Endothelial cell of umbilical vein (primary cell): ENCODE measurements at regions not wholly inside any gene's neighbourhood (a gene's known extent, or its start where the extent isn't known, plus 50 kb on each side); places are given as distances from the start of the nearest gene placed in this dataset.

ENCODE experiments used
- BruUV-seq: library from RNA; stranded (reverse); fragments of 400-500 nt; replicated peaks from 2 replicates; lab custom pipeline; 2021; lab: Mats Ljungman, UMichigan
- CTCF ChIA-PET: fragments of 300-600, 350-600 bp; sonication (Branson Sonifier 250); formaldehyde crosslinking; loops from one replicate; lab custom pipeline; 2021; ENCODE audit warnings: antibody characterized with exemption, inconsistent platforms; lab: Charles Lee
- POLR2A ChIA-PET: fragments of 300-600, 350-600 bp; sonication (Branson Sonifier 250); formaldehyde crosslinking; loops from one replicate; lab custom pipeline; 2021; ENCODE audit warnings: antibody characterized with exemption, inconsistent platforms; lab: Charles Lee
- DNase-seq: peaks from one replicate; pipeline ENCODE4 v3.0.0-alpha.2; 2011; ENCODE audit warnings: low read depth, low spot score
- FAIRE-seq: peaks from 2 replicates; lab custom pipeline; 2011; peaks lifted over from hg19 to GRCh38; lab: Jason Lieb, UNC
- H2AFZ ChIP-seq: 2 replicates; pipeline ENCODE4 v1.6.0; 2012; ENCODE audit warnings: low read depth, low read length, control low read depth, inconsistent platforms
- H3K27ac ChIP-seq: 2 replicates; pipeline ENCODE4 v1.5.1; 2011; ENCODE audit warnings: low read depth, mild to moderate bottlenecking, control low read depth, low read length, moderate library complexity; ENCODE audit not compliant: insufficient read depth
- H3K27me3 ChIP-seq, 2 experiments: 2 replicates each; pipeline versions ENCODE4 v1.6.0 to v1.6.1; 2011; ENCODE audit warnings: low read length in 2 of 2, mixed read lengths in 1 of 2; ENCODE audit not compliant: control insufficient read depth in 2 of 2, insufficient read depth in 2 of 2
- H3K36me3 ChIP-seq, 2 experiments: 2 replicates in 1 of 2; 3 replicates in 1 of 2; pipeline ENCODE4 v1.5.1; 2011; ENCODE audit warnings: low read length in 2 of 2, mild to moderate bottlenecking in 1 of 2, moderate library complexity in 1 of 2; ENCODE audit not compliant: control insufficient read depth in 2 of 2, insufficient read depth in 2 of 2; ENCODE audit errors: extremely low read depth in 1 of 2
- H3K4me1 ChIP-seq: 3 replicates; pipeline ENCODE4 v1.5.1; 2011; ENCODE audit warnings: mild to moderate bottlenecking, low read length; ENCODE audit not compliant: control insufficient read depth, insufficient read depth; ENCODE audit errors: extremely low read depth
- H3K4me2 ChIP-seq: 2 replicates; pipeline ENCODE4 v1.6.1; 2011; ENCODE audit warnings: low read length, control low read depth, mixed read lengths; ENCODE audit not compliant: insufficient read depth
- H3K4me3 ChIP-seq, 3 experiments: fragments of 200-600 bp in 1 of 3; sonication (generic), shearing (Covaris generic) in 1 of 3; replicated peaks in 1 of 3; 2 replicates each; pipeline ENCODE4 v1.5.1; 2011 to 2016; ENCODE audit warnings: control low read depth in 3 of 3, low read length in 3 of 3, mild to moderate bottlenecking in 2 of 3, inconsistent platforms in 1 of 3, low read depth in 1 of 3, moderate library complexity in 1 of 3; ENCODE audit not compliant: insufficient read depth in 1 of 3
- H3K79me2 ChIP-seq: 2 replicates; pipeline ENCODE4 v1.6.0; 2012; ENCODE audit warnings: low read length, inconsistent platforms; ENCODE audit not compliant: control insufficient read depth, insufficient read depth
- H3K9ac ChIP-seq: replicated peaks from 2 replicates; pipeline ENCODE3; 2011; ENCODE audit warnings: low read length, control low read depth; ENCODE audit not compliant: insufficient read depth; ENCODE audit errors: extremely low read depth
- H3K9me1 ChIP-seq: replicated peaks from 3 replicates; pipeline ENCODE4 v1.6.0; 2011; ENCODE audit warnings: mild to moderate bottlenecking, low read length; ENCODE audit not compliant: control insufficient read depth, insufficient read depth; ENCODE audit errors: extremely low read depth
- H3K9me3 ChIP-seq: replicated peaks from 2 replicates; pipeline ENCODE4 v1.5.1; 2012; ENCODE audit warnings: low read length, inconsistent platforms; ENCODE audit not compliant: control insufficient read depth, insufficient read depth
- H4K20me1 ChIP-seq: replicated peaks from 2 replicates; pipeline ENCODE3; 2011; ENCODE audit warnings: mild to moderate bottlenecking, low read length; ENCODE audit not compliant: control insufficient read depth, insufficient read depth; ENCODE audit errors: extremely low read depth
- JUN ChIP-seq: IDR thresholded peaks from 2 replicates; pipeline ENCODE4 v1.6.1; 2011; ENCODE audit warnings: borderline replicate concordance, low read depth; ENCODE audit not compliant: insufficient read length, insufficient read depth
- dilution Hi-C: fragments of 300-500 bp; cut with MboI; formaldehyde crosslinking; loops from one replicate; pipeline ENCODE4 v1.15.0; 2019; ENCODE audit warnings: low sequenced_read_pairs; ENCODE audit not compliant: extremely low pct_ligation_motif_present
- intact Hi-C: fragments of 100-400 bp; cut with micrococcal nuclease; formaldehyde crosslinking; loops from one replicate; pipeline ENCODE4 v1.10.0; 2022
- TF ChIP-seq, protein P1 (sequence below), 2 donors: IDR thresholded peaks; 1 replicate in 1 of 2; 2 replicates in 1 of 2; pipeline ENCODE4 v1.5.1; 2011; ENCODE audit warnings: low read length in 2 of 2, mild to moderate bottlenecking in 2 of 2, moderate library complexity in 2 of 2, control low read depth in 1 of 2, inconsistent platforms in 1 of 2, low read depth in 1 of 2; ENCODE audit not compliant: insufficient read depth in 1 of 2; ENCODE audit errors: extremely low read depth in 1 of 2

DNA sequence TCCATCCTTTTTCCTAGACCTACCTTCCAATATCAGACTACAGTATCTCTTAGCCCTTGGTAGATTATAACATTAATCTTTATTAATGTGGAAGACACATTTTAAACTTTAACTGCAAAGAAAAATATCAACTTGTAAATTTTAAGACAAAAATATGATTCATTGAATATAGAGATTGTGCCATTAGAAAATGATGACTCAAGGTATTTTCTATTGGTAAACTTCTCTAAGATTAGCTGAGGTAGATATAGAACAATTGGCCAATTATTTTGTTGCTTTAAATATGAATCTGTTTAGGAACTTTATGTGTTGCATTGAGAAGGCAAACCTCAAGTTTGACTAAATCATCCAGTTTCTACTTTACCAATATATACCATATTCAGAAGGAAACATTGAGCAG, 604.7 kb downstream of the CBLN2 start:
- H3K4me2 ChIP-seq, result no peak overlapping the region
- no peak for DNase-seq
- H3K4me3 ChIP-seq, result no peak overlapping the region
- dilution Hi-C loops, result no loop called here
- H4K20me1 ChIP-seq, result no peaks in the 10 kb centered on the region
- POLR2A ChIA-PET, result interaction anchor here (0.6 kb wide), 1 partner anchor 1099 kb away, joined by 3 read pairs; no protein-coding TSS in a partner anchor
- BruUV-seq, result no TSS peak
- TF ChIP-seq, protein P1, sequence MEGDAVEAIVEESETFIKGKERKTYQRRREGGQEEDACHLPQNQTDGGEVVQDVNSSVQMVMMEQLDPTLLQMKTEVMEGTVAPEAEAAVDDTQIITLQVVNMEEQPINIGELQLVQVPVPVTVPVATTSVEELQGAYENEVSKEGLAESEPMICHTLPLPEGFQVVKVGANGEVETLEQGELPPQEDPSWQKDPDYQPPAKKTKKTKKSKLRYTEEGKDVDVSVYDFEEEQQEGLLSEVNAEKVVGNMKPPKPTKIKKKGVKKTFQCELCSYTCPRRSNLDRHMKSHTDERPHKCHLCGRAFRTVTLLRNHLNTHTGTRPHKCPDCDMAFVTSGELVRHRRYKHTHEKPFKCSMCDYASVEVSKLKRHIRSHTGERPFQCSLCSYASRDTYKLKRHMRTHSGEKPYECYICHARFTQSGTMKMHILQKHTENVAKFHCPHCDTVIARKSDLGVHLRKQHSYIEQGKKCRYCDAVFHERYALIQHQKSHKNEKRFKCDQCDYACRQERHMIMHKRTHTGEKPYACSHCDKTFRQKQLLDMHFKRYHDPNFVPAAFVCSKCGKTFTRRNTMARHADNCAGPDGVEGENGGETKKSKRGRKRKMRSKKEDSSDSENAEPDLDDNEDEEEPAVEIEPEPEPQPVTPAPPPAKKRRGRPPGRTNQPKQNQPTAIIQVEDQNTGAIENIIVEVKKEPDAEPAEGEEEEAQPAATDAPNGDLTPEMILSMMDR (IDR thresholded peaks at IDR 0.05; ENCODE audit: extremely low read depth in 1 of 2, insufficient read depth in 1 of 2, low read depth in 1 of 2, low read length in 2 of 2), result no peak
- CTCF ChIA-PET, result no interaction called here
- H3K9ac ChIP-seq, result no peak overlapping the region
- no peaks in the 10 kb centered on the region for H3K9me1 ChIP-seq
- no peaks in the 10 kb centered on the region for H3K27me3 ChIP-seq
- H3K9me3 ChIP-seq, result no peaks in the 10 kb centered on the region
- H3K79me2 ChIP-seq, result no peaks in the 10 kb centered on the region
- no peaks in the 10 kb centered on the region for H3K36me3 ChIP-seq
- H3K27ac ChIP-seq, result no peak overlapping the region
- H2AFZ ChIP-seq, result no peak overlapping the region
- no peak for FAIRE-seq
- H3K4me1 ChIP-seq, result no peaks in the 10 kb centered on the region
- intact Hi-C loops, result no loop called here

DNA sequence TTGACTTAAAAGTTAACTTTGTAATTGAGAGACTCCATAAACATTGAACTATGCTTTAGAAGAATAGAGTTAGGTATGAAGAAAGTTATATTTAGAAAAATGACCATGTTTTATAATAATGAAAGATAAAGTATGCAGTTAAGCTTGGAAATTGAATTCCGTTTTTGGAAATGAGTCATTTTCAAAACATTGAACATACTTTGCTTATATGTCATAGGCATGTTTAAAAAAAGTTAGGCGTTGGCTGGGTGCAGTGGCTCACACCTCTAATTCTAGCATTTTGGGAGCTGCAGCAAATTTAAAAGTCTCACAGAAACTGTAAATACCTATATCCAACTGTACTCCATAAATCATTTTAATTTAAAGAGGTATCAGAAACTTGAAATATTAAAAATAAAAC, 607.4 kb downstream of the CBLN2 start:
- FAIRE-seq, result no peak

More for the DNA sequence above, 607.4 kb downstream of the CBLN2 start:
- ChIA-PET POLR2A (no interaction called here), CTCF (no interaction called here)
- Histone ChIP-seq H3K9ac (no peak overlapping the region), H3K27ac (no peak overlapping the region), H3K79me2 (no peaks in the 10 kb centered on the region), H3K4me1 (no peaks in the 10 kb centered on the region), H4K20me1 (no peaks in the 10 kb centered on the region), H2AFZ (no peak overlapping the region), H3K36me3 (no peaks in the 10 kb centered on the region), H3K27me3 (no peaks in the 10 kb centered on the region), H3K4me3 (no peak overlapping the region), H3K9me1 (no peaks in the 10 kb centered on the region), H3K4me2 (no peak overlapping the region), H3K9me3 (no peaks in the 10 kb centered on the region)
- no peak for DNase-seq
- intact Hi-C loops, result no loop called here
- dilution Hi-C loops, result no loop called here
- BruUV-seq, result no TSS peak
- no peak for TF ChIP-seq JUN
